IMR-90 (cell line): ENCODE measurements at regions not wholly inside any gene's neighbourhood (a gene's known extent, or its start where the extent isn't known, plus 50 kb on each side); places are given as distances from the start of the nearest gene placed in this dataset.

ENCODE experiments used
- ATAC-seq: fragments of 200-7000 bp; cut with Tn5 transposase; 2 replicates; pipeline ENCODE4 v1.9.1; 2020; ENCODE audit warnings: low read depth, mild to moderate bottlenecking, moderate library complexity
- BruUV-seq: library from RNA; stranded (reverse); fragments of 400-500 nt; replicated peaks from 2 replicates; lab custom pipeline; 2021; lab: Mats Ljungman, UMichigan
- CTCF ChIA-PET: fragments of 300-600 bp; formaldehyde crosslinking; extraction: SDS; loops from one replicate; lab custom pipeline; 2021; ENCODE audit warnings: antibody characterized with exemption; lab: Yijun Ruan, JAX
- POLR2A ChIA-PET: fragments of 300-600 bp; sonication (Branson Sonifier 250); formaldehyde crosslinking; loops from one replicate; lab custom pipeline; 2022; ENCODE audit warnings: antibody characterized with exemption; ENCODE audit not compliant: unreplicated experiment; lab: Charles Lee
- DNase-seq: peaks from one replicate; pipeline ENCODE4 v3.0.0; 2013
- H2AFZ ChIP-seq: replicated peaks from 2 replicates; pipeline ENCODE3; 2013; ENCODE audit warnings: low read length, mild to moderate bottlenecking; ENCODE audit not compliant: poor library complexity
- H2AK5ac ChIP-seq: 2 replicates; pipeline ENCODE4 v1.6.1; 2013; ENCODE audit warnings: low read depth, low read length, inconsistent platforms
- H2AK9ac ChIP-seq: replicated peaks from 2 replicates; pipeline ENCODE3; 2013; ENCODE audit warnings: mild to moderate bottlenecking, low read depth, low read length, moderate library complexity; ENCODE audit not compliant: poor library complexity
- H2BK120ac ChIP-seq: 2 replicates; pipeline ENCODE4 v1.6.1; 2013; ENCODE audit warnings: low read depth, low read length, inconsistent platforms
- H2BK15ac ChIP-seq: 3 replicates; pipeline ENCODE4 v1.6.1; 2013; ENCODE audit warnings: low read depth, low read length, inconsistent platforms
- H2BK20ac ChIP-seq: 2 replicates; pipeline ENCODE4 v1.6.1; 2013; ENCODE audit warnings: low read depth, mild to moderate bottlenecking, inconsistent platforms, low read length, moderate library complexity
- H2BK5ac ChIP-seq: 2 replicates; pipeline ENCODE4 v1.6.1; 2013; ENCODE audit warnings: mild to moderate bottlenecking, low read depth, low read length, inconsistent platforms; ENCODE audit not compliant: poor library complexity, severe bottlenecking
- H3K14ac ChIP-seq: replicated peaks from 2 replicates; pipeline ENCODE4 v1.6.1; 2013; ENCODE audit warnings: low read depth, low read length, inconsistent platforms
- H3K18ac ChIP-seq: 2 replicates; pipeline ENCODE4 v1.6.1; 2013; ENCODE audit warnings: low read depth, low read length, control low read depth
- H3K23ac ChIP-seq: 2 replicates; pipeline ENCODE4 v1.6.1; 2013; ENCODE audit warnings: low read depth, low read length, inconsistent platforms
- H3K27ac ChIP-seq: 2 replicates; pipeline ENCODE4 v1.5.1; 2013; ENCODE audit warnings: mild to moderate bottlenecking, control low read depth, low read length; ENCODE audit not compliant: insufficient read depth
- H3K27me3 ChIP-seq: 2 replicates; pipeline ENCODE4 v1.6.1; 2013; ENCODE audit warnings: low read length; ENCODE audit not compliant: control insufficient read depth, insufficient read depth
- H3K36me3 ChIP-seq: 2 replicates; pipeline ENCODE4 v1.6.1; 2013; ENCODE audit warnings: low read length, mixed read lengths; ENCODE audit not compliant: control insufficient read depth, insufficient read depth
- H3K4ac ChIP-seq: 2 replicates; pipeline ENCODE4 v1.6.1; 2013; ENCODE audit warnings: low read depth, low read length, inconsistent platforms
- H3K4me1 ChIP-seq: 2 replicates; pipeline ENCODE4 v1.6.1; 2013; ENCODE audit warnings: low read length, mixed read lengths; ENCODE audit not compliant: control insufficient read depth, insufficient read depth
- H3K4me2 ChIP-seq: 2 replicates; pipeline ENCODE4 v1.6.1; 2013; ENCODE audit warnings: low read depth, mild to moderate bottlenecking, control low read depth, low read length, moderate library complexity
- H3K4me3 ChIP-seq: 2 replicates; pipeline ENCODE4 v1.5.1; 2013; ENCODE audit warnings: low read depth, mild to moderate bottlenecking, control low read depth, low read length, moderate library complexity; ENCODE audit not compliant: insufficient read depth
- H3K56ac ChIP-seq: 2 replicates; pipeline ENCODE4 v1.6.1; 2013; ENCODE audit warnings: low read length, inconsistent platforms; ENCODE audit not compliant: insufficient read depth; ENCODE audit errors: extremely low read depth
- H3K79me1 ChIP-seq, 2 experiments: 2 replicates each; pipeline ENCODE4 v1.6.1; 2013; ENCODE audit warnings: low read length in 2 of 2, inconsistent platforms in 1 of 2, low read depth in 1 of 2
- H3K9ac ChIP-seq: 2 replicates; pipeline ENCODE4 v1.6.1; 2013; ENCODE audit warnings: low read depth, low read length, control low read depth
- H3K9me1 ChIP-seq: 2 replicates; pipeline ENCODE4 v1.6.1; 2013; ENCODE audit warnings: low read length, inconsistent platforms; ENCODE audit not compliant: insufficient read depth
- H3K9me3 ChIP-seq: 2 replicates; pipeline ENCODE4 v1.6.1; 2013; ENCODE audit warnings: low read length; ENCODE audit not compliant: control insufficient read depth, insufficient read depth
- H4K20me1 ChIP-seq: 2 replicates; pipeline ENCODE4 v1.6.1; 2013; ENCODE audit warnings: low read length, inconsistent platforms; ENCODE audit not compliant: insufficient read depth
- H4K5ac ChIP-seq: 2 replicates; pipeline ENCODE4 v1.6.1; 2013; ENCODE audit warnings: mild to moderate bottlenecking, low read depth, low read length, control low read depth
- H4K8ac ChIP-seq, 2 experiments: 2 replicates each; pipeline ENCODE4 v1.6.1; 2013; ENCODE audit warnings: low read depth in 2 of 2, low read length in 2 of 2, control low read depth in 1 of 2, inconsistent platforms in 1 of 2
- H4K91ac ChIP-seq: 2 replicates; pipeline ENCODE4 v1.6.1; 2013; ENCODE audit warnings: low read depth, low read length, inconsistent platforms; ENCODE audit not compliant: insufficient read depth
- CEBPB ChIP-seq: IDR thresholded peaks from 2 replicates; pipeline ENCODE4 v1.6.1; 2012; ENCODE audit warnings: low read depth, low read length, improper control_type of control experiment
- CHD1 ChIP-seq: IDR thresholded peaks from 2 replicates; pipeline ENCODE4 v1.6.1; 2012; ENCODE audit warnings: low read depth, low read length, improper control_type of control experiment
- MXI1 ChIP-seq: IDR thresholded peaks from 2 replicates; pipeline ENCODE4 v1.6.1; 2012; ENCODE audit warnings: low read depth, mild to moderate bottlenecking, low read length, moderate library complexity, borderline replicate concordance
- RCOR1 ChIP-seq: IDR thresholded peaks from 2 replicates; pipeline ENCODE4 v1.6.1; 2012; ENCODE audit warnings: mild to moderate bottlenecking, low read length, improper control_type of control experiment; ENCODE audit not compliant: insufficient replicate concordance
- SMC3 ChIP-seq: fragments of 150-350 bp; IDR thresholded peaks from 2 replicates; pipeline ENCODE4 v1.6.1; 2016; ENCODE audit warnings: low read depth, mild to moderate bottlenecking, antibody characterized with exemption, low read length, moderate library complexity
- WGBS, 2 experiments: methylation state at CpG; one replicate each; pipeline versions ENCODE4 v1.1.5 to v1.1.7; 2013; ENCODE audit warnings: missing lambda C conversion rate in 2 of 2; ENCODE audit not compliant: insufficient read length in 1 of 2; ENCODE audit errors: extremely low coverage in 2 of 2; 5-methylcytosine and 5-hydroxymethylcytosine counted together
- dilution Hi-C: fragments of 300-500 bp; cut with HindIII; formaldehyde crosslinking; loops from one replicate; pipeline ENCODE4 v1.14.3; 2018; ENCODE audit warnings: low sequenced_read_pairs; ENCODE audit not compliant: unreplicated experiment
- in situ Hi-C: fragments of 300-500 bp; cut with MboI; formaldehyde crosslinking; loops from 3 replicates; pipeline ENCODE4 v1.14.3; 2019; ENCODE audit warnings: low sequenced_read_pairs, inconsistent platforms, mixed read lengths
- intact Hi-C: fragments of 100-400 bp; cut with micrococcal nuclease; formaldehyde crosslinking; loops from 2 replicates; pipeline ENCODE4 v1.10.0; 2022
- TF ChIP-seq, protein P1 (sequence below): conservative IDR thresholded peaks from 2 replicates; pipeline ENCODE4 v1.5.1; 2012; ENCODE audit warnings: mild to moderate bottlenecking, low read depth, low read length, improper control_type of control experiment
- TF ChIP-seq, protein P2 (sequence below): fragments of 150-350 bp; IDR thresholded peaks from 2 replicates; pipeline ENCODE4 v1.6.1; 2017; ENCODE audit warnings: mild to moderate bottlenecking, antibody characterized with exemption, low read length, low read depth

- Histone ChIP-seq H3K23ac (no peak overlapping the region), H2AK5ac (0 out of 2 replicates have a peak overlapping the region, but pooled peaks have one; percentile 57), H4K91ac (no peak overlapping the region), H3K9me1 (no peaks in the 10 kb centered on the region), H2BK15ac (no peak overlapping the region; the same call in 2 of the 3 replicates), H3K9me3 (no peaks in the 10 kb centered on the region), H3K4me1 (peaks cover 3% of the 10 kb centered on the region), H3K14ac (no peak overlapping the region), H4K8ac (no peak overlapping the region), H3K79me1 (no peaks in the 10 kb centered on the region), H2BK120ac (peak overlapping the region; percentile 0; the same call in 1 of the 2 replicates), H3K36me3 (no peaks in the 10 kb centered on the region), H3K9ac (no peak overlapping the region), H3K4me2 (no peak overlapping the region), H4K5ac (no peak overlapping the region), H2AK9ac (no peak overlapping the region), H2BK20ac (no peak overlapping the region), H2AFZ (no peak overlapping the region), H3K18ac (no peak overlapping the region), H3K4ac (no peak overlapping the region), H3K56ac (no peak overlapping the region), H3K4me3 (no peak overlapping the region), H4K20me1 (no peaks in the 10 kb centered on the region), H3K27ac (no peak overlapping the region), H2BK5ac (no peak overlapping the region), H3K27me3 (no peaks in the 10 kb centered on the region)
- DNase-seq = no peak
- BruUV-seq = no TSS peak
- POLR2A ChIA-PET = no interaction called here
- intact Hi-C loops (no loop called here), in situ Hi-C loops (no loop called here), dilution Hi-C loops (no loop called here)
- CTCF ChIA-PET = no interaction called here
- ATAC-seq = no peak
- no peak for TF ChIP-seq MXI1
- TF ChIP-seq CEBPB = no peak
- no peak for TF ChIP-seq CHD1
- TF ChIP-seq, protein P1, sequence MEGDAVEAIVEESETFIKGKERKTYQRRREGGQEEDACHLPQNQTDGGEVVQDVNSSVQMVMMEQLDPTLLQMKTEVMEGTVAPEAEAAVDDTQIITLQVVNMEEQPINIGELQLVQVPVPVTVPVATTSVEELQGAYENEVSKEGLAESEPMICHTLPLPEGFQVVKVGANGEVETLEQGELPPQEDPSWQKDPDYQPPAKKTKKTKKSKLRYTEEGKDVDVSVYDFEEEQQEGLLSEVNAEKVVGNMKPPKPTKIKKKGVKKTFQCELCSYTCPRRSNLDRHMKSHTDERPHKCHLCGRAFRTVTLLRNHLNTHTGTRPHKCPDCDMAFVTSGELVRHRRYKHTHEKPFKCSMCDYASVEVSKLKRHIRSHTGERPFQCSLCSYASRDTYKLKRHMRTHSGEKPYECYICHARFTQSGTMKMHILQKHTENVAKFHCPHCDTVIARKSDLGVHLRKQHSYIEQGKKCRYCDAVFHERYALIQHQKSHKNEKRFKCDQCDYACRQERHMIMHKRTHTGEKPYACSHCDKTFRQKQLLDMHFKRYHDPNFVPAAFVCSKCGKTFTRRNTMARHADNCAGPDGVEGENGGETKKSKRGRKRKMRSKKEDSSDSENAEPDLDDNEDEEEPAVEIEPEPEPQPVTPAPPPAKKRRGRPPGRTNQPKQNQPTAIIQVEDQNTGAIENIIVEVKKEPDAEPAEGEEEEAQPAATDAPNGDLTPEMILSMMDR = no peak
- no peak for TF ChIP-seq SMC3
- TF ChIP-seq, protein P2, sequence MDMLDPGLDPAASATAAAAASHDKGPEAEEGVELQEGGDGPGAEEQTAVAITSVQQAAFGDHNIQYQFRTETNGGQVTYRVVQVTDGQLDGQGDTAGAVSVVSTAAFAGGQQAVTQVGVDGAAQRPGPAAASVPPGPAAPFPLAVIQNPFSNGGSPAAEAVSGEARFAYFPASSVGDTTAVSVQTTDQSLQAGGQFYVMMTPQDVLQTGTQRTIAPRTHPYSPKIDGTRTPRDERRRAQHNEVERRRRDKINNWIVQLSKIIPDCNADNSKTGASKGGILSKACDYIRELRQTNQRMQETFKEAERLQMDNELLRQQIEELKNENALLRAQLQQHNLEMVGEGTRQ = no peak
- TF ChIP-seq RCOR1 = no peak
- no CpG with 5 or more reads among the region's 4 CpGs for WGBS, 2 experiments
These were observed 62.1 kb upstream of the CNIH3 start for GRCh38 chr1:224554056-224554455.
